ENCODE measurements at regions not wholly inside any gene's neighbourhood (a gene's known extent, or its start where the extent isn't known, plus 50 kb on each side); places are given as distances from the start of the nearest gene placed in this dataset.
A peak's percentile ranks its signal among the peaks of the same experiment; 100 is the strongest.

GRCh38 chr1:113205980-113206766 is 133.2 kb downstream of the LRIG2 start:
- ATAC-seq (peak; percentile 56; the same call in 2 of the 3 replicates), DNase-seq (ENCODE audit: low spot score) (no peak), FAIRE-seq (no peak)
- Histone ChIP-seq H3K9ac (ENCODE audit: insufficient read depth, low read depth, low read length) (no peak overlapping the region), H4K20me1 (ENCODE audit: insufficient read depth, low read length) (no peaks in the 10 kb centered on the region), H2AFZ (ENCODE audit: low read length) (no peak overlapping the region), H3K4me2 (ENCODE audit: low read depth, low read length) (peak overlapping the region; percentile 28), H3K9me3 (ENCODE audit: low read length) (no peaks in the 10 kb centered on the region), H3K36me3 (replicated peaks in 1 of 2; ENCODE audit: control insufficient read depth in 1 of 2, insufficient read depth in 2 of 2, low read length in 2 of 2) (no peaks in the 10 kb centered on the region), H3K27me3 (ENCODE audit: control insufficient read depth in 1 of 2, insufficient read depth in 2 of 2, low read length in 2 of 2) (no peaks in the 10 kb centered on the region; a peak in 1 of 5 replicates), H3K4me1 (ENCODE audit: insufficient read depth, low read length) (peaks cover 30% of the 10 kb centered on the region), H3K27ac (ENCODE audit: extremely low read length, insufficient read depth, low read length) (no peak overlapping the region), H3K4me3 (replicated peaks in 1 of 3; ENCODE audit: insufficient read depth in 1 of 3, low read depth in 2 of 3, low read length in 3 of 3) (no peak overlapping the region), H3K79me2 (ENCODE audit: insufficient read depth, low read length) (no peaks in the 10 kb centered on the region)
- no TSS peak for BruUV-seq (replicated peaks)
- CTCF ChIA-PET (ENCODE audit: low intra/inter-chr PET ratio, low total read pairs) = no interaction called here
- WGBS (ENCODE audit: low lambda C conversion rate) = 50% methylated on average over 2 of the region's 4 CpGs
- in situ Hi-C loops (cut with HindIII; ENCODE audit: extremely low pct_ligation_motif_present, low pct_unique_long_range_greater_than_20kb) = no loop called here
- POLR2A ChIA-PET = no interaction called here
- TF ChIP-seq NCOA2 (CRISPR knock-in tag; IDR thresholded peaks at IDR 0.05) (no peak), CEBPG (CRISPR knock-in tag; IDR thresholded peaks at IDR 0.05) (peak; percentile 57), FOXA1 (IDR thresholded peaks at IDR 0.05) (no peak), FOXA1 (CRISPR knock-in tag; IDR thresholded peaks at IDR 0.05) (peak; percentile 17; the same call in 1 of the 2 replicates), HNRNPLL (IDR thresholded peaks at IDR 0.05; ENCODE audit: low read depth, low read length, poor library complexity, severe bottlenecking) (no peak), CEBPB (IDR thresholded peaks at IDR 0.05; ENCODE audit: borderline replicate concordance, low read depth, low read length) (peak; percentile 38; the same call in 1 of the 2 replicates)
- TF ChIP-seq, protein P1, sequence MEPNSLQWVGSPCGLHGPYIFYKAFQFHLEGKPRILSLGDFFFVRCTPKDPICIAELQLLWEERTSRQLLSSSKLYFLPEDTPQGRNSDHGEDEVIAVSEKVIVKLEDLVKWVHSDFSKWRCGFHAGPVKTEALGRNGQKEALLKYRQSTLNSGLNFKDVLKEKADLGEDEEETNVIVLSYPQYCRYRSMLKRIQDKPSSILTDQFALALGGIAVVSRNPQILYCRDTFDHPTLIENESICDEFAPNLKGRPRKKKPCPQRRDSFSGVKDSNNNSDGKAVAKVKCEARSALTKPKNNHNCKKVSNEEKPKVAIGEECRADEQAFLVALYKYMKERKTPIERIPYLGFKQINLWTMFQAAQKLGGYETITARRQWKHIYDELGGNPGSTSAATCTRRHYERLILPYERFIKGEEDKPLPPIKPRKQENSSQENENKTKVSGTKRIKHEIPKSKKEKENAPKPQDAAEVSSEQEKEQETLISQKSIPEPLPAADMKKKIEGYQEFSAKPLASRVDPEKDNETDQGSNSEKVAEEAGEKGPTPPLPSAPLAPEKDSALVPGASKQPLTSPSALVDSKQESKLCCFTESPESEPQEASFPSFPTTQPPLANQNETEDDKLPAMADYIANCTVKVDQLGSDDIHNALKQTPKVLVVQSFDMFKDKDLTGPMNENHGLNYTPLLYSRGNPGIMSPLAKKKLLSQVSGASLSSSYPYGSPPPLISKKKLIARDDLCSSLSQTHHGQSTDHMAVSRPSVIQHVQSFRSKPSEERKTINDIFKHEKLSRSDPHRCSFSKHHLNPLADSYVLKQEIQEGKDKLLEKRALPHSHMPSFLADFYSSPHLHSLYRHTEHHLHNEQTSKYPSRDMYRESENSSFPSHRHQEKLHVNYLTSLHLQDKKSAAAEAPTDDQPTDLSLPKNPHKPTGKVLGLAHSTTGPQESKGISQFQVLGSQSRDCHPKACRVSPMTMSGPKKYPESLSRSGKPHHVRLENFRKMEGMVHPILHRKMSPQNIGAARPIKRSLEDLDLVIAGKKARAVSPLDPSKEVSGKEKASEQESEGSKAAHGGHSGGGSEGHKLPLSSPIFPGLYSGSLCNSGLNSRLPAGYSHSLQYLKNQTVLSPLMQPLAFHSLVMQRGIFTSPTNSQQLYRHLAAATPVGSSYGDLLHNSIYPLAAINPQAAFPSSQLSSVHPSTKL (CRISPR knock-in tag; IDR thresholded peaks at IDR 0.05) = peak; percentile 30; the same call in 1 of the 2 replicates
- intact Hi-C loops (cut with micrococcal nuclease; ENCODE audit: unreplicated experiment) = no loop called here
